GM18951 (cell line): ENCODE measurements at regions not wholly inside any gene's neighbourhood (a gene's known extent, or its start where the extent isn't known, plus 50 kb on each side); places are given as distances from the start of the nearest gene placed in this dataset.
"Not testable (repeated sequence)": the region's sequence is repeated elsewhere in the genome, so short reads cannot be mapped to it uniquely, and the experiment has no call there.

Experiments
- POLR2A ChIP-seq: IDR thresholded peaks from 4 replicates; pipeline ENCODE4 v1.6.1; 2011; ENCODE audit warnings: mild to moderate bottlenecking; ENCODE audit not compliant: insufficient read length, insufficient read depth; ENCODE audit errors: extremely low read depth
- in situ Hi-C: fragments of 300-500 bp; cut with MboI; formaldehyde crosslinking; loops from one replicate; pipeline ENCODE4 v1.12.0; 2022; ENCODE audit warnings: low sequenced_read_pairs, mixed read lengths, inconsistent platforms; ENCODE audit not compliant: unreplicated experiment

GRCh38 chr6:113676057-113676456, 181.1 kb upstream of the MARCKS start:
- no peak for TF ChIP-seq POLR2A
- in situ Hi-C loops, result no loop called here

GRCh38 chr6:113676968-113677367, 180.2 kb upstream of the MARCKS start:
- TF ChIP-seq POLR2A, result no peak
- in situ Hi-C loops, result no loop called here

- no peak for TF ChIP-seq POLR2A
- in situ Hi-C loops, result no loop called here
Measured at GRCh38 chr6:113679051-113679450, 178.1 kb upstream of the MARCKS start.

DNA sequence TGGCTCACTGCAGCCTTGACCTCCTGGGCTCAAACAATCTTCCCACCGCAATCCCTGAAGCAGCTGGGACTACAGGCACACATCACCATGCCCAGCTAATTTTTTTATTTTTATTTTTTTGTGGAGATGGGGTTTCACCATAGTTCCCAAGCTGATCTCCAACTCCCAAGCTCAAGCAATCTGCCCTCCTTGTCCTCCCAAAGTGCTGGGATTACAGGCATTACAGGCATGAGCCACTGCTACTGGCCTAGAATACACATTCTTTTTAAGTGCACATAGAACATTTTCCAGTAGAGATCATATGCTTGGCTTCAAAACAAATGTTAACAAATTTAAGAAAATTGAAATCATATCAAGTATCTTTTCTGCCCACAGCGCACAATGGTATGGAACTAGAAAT, 176.8 kb upstream of the MARCKS start:
- in situ Hi-C loops, result no loop called here
- TF ChIP-seq POLR2A, result no peak

DNA sequence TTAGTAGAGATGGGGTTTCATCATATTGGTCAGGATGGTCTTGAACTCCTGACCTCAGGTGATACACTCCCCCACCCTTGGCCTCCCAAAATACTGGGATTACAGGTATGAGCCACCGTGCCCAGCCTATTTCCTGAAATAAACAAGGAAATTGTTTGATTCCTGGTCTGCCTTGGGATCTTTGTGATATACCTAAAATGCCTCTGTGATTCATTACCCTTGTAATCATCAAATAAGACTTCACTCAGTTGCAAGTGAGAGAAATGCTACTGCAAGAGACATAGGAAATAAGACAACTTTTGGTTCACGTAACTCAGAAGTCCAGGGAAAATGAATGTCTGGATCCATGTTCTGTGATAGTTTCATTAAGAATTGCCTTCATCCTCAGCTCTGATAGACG, 173.2 kb upstream of the MARCKS start:
- TF ChIP-seq POLR2A, result no peak
- in situ Hi-C loops, result no loop called here

GRCh38 chr6:113684382-113684901, 172.7 kb upstream of the MARCKS start:
- in situ Hi-C loops, result no loop called here

DNA sequence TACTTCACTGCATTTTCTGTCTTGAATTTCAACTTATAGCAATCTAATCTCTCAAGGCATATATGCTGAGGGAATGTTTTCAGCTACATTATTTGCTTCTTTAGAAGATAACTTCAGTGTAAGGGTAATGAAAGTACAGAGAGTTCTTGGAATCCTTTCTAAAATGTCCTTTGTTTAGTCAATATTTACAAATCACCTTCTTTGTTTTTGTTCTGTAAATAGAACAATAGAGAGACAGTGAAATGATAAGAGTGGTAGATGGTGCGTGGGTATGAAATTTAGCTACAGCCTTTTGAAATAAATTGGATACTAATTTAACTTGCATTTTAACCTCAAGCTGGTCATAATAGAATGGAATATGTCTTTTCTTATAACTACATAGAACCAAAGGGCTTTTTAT, 171.1 kb upstream of the MARCKS start:
- in situ Hi-C loops, result no loop called here
- TF ChIP-seq POLR2A, result no peak

More at GRCh38 chr6:113684382-113684901, 172.7 kb upstream of the MARCKS start:
- TF ChIP-seq POLR2A, result no peak

GRCh38 chr6:113689620-113690019, 167.5 kb upstream of the MARCKS start:
- in situ Hi-C loops, result not testable (repeated sequence)

DNA sequence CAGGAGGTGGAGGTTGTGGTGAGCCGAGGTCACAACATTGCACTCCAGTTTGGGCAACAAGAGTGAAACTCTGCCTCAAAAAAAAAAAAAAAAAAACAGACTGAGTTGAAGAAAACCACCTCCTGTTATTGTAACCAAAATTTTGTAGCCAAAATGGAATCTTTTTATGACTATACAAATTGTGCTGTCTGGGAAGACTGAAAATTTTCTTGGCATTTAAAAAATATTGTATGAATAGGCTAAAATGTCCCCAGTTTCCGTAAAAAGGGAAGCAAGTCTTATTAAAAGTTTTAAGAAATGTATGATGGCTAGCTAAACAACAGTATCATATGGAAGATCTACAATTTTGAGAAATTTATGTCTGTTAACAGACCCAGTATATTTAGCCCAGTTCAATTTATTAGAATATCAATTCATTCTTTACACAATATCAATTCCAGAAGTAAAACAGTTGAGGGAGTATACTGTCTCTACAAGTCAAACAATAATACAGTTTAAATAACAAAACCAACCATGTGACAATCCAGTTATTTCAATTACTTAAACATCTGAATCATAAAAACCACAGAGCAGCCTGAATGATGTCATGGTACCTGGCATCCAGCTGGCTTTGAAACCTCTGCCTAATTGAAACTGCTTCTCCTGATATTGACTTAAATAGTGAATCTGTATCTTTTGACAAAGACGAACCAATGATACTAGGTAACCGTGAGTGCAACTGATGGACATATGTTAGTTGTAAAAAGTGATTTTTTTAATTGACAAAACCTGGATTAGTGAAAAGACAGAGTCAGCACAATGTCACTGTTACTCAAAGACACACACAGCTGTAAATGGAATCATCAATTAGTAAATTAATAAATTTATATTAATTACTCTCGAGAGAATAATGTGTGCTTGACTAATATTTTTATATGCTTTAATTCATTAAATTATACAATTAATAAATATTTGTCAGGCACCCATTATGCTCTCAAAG, 166.6 kb upstream of the MARCKS start:
- TF ChIP-seq POLR2A, result no peak
- in situ Hi-C loops, result no loop called here

GRCh38 chr6:113691260-113691656, 165.9 kb upstream of the MARCKS start:
- in situ Hi-C loops, result no loop called here
- TF ChIP-seq POLR2A, result no peak

GRCh38 chr6:113693851-113694250, 163.3 kb upstream of the MARCKS start:
- in situ Hi-C loops, result no loop called here
- TF ChIP-seq POLR2A, result no peak

DNA sequence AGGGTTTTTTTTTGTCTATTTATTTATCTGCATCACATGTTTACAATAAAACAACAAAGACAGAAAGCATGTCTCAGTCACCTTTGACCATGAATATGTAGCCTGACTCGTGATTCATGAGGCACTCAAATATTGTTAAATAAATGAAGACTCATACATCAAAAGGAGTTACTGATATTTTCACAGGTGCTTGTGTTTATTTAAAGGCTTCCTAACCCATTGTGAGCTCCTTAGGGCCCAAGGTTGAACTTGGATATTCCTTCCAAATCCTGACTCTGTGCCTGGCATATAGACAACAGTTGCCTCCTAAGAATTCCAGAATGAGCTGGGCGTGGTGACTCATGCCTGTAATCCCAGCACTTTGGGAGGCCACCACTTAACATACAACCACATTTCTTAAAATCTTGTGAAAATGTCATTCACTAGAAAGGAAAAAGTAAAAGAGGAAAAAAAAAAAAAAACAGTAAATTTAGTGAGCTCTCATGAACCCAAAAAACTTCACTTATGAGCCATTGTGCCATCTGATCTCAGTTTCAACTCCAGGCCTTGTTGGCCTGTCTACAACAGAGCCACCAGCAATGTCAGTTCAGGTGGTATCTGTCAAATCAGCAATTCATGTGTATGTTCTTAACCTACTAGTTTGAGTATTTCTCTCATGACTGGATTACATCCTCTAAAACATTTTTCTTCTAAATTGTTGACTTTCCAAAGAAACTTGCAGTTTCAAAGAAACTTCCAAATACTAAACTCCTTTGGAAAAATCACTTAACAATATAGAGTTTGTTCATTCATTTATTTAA, 162.7 kb upstream of the MARCKS start:
- no peak for TF ChIP-seq POLR2A

DNA sequence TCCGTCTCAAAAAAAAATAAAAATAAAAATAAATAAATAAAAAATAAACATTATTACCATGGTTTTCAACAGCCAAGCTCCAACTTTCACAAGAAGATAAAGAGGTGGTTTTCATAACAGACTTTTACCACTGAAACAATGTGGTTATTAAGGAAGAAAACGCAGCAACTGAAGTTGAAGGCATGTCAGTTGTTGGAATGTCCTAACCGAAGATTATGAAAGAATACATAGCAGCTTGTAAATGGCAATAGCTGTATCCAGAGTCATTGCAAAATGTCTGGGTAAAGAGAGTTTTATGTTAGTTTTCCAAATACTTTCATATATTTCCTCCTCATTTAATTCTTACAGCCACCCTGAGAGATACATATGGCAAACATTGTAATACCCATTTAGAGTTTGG, 161.6 kb upstream of the MARCKS start:
- in situ Hi-C loops, result no loop called here
- TF ChIP-seq POLR2A, result no peak

More for the DNA sequence above, 162.7 kb upstream of the MARCKS start:
- in situ Hi-C loops, result no loop called here
